DOHH2 (cell line): ENCODE measurements at regions not wholly inside any gene's neighbourhood (a gene's known extent, or its start where the extent isn't known, plus 50 kb on each side); places are given as distances from the start of the nearest gene placed in this dataset.

ENCODE experiments used
- H3F3A ChIP-seq: fragments of 200-600 bp; sonication (generic), shearing (Covaris generic); 2 replicates; pipeline ENCODE4 v1.6.0; 2016; ENCODE audit warnings: antibody characterized with exemption, mild to moderate bottlenecking; ENCODE audit not compliant: control insufficient read depth, insufficient read depth
- H3K27ac ChIP-seq: fragments of 200-600 bp; sonication (generic); 2 replicates; pipeline ENCODE4 v1.5.1; 2014; ENCODE audit warnings: low read depth, mild to moderate bottlenecking, low read length, moderate library complexity
- H3K27me3 ChIP-seq: fragments of 200-600 bp; sonication (generic); 2 replicates; pipeline ENCODE4 v1.6.1; 2014; ENCODE audit warnings: mild to moderate bottlenecking, low read length, mixed read lengths; ENCODE audit not compliant: control insufficient read depth
- H3K36me3 ChIP-seq: fragments of 200-600 bp; sonication (generic); 2 replicates; pipeline ENCODE4 v1.6.1; 2014; ENCODE audit warnings: mild to moderate bottlenecking, low read length, moderate library complexity, mixed read lengths; ENCODE audit not compliant: control insufficient read depth
- H3K4me1 ChIP-seq: fragments of 200-600 bp; sonication (generic); 2 replicates; pipeline ENCODE4 v1.6.1; 2014; ENCODE audit warnings: mild to moderate bottlenecking, low read length, mixed read lengths; ENCODE audit not compliant: control insufficient read depth
- H3K4me2 ChIP-seq: fragments of 200-600 bp; sonication (generic); 2 replicates; pipeline ENCODE4 v1.6.0; 2014; ENCODE audit warnings: mild to moderate bottlenecking, low read length, moderate library complexity
- H3K4me3 ChIP-seq: fragments of 200-600 bp; sonication (generic); 2 replicates; pipeline ENCODE4 v1.5.1; 2014; ENCODE audit warnings: mild to moderate bottlenecking, low read length, mixed read lengths
- H3K79me2 ChIP-seq: fragments of 200-600 bp; sonication (generic); 2 replicates; pipeline ENCODE4 v1.6.1; 2014; ENCODE audit warnings: mild to moderate bottlenecking, low read length, mixed read lengths; ENCODE audit not compliant: control insufficient read depth
- H3K9me2 ChIP-seq: fragments of 200-600 bp; sonication (generic); replicated peaks from 2 replicates; pipeline ENCODE4 v1.6.1; 2014; ENCODE audit warnings: mild to moderate bottlenecking, low read length, mixed read lengths; ENCODE audit not compliant: control insufficient read depth
- H3K9me3 ChIP-seq: fragments of 200-600 bp; sonication (generic); 2 replicates; pipeline ENCODE4 v1.6.1; 2014; ENCODE audit warnings: antibody characterized with exemption, low read length, mixed read lengths; ENCODE audit not compliant: control insufficient read depth, insufficient read depth
- H4K20me1 ChIP-seq: fragments of 200-600 bp; sonication (generic); 2 replicates; pipeline ENCODE4 v1.6.0; 2014; ENCODE audit warnings: low read depth, mild to moderate bottlenecking, antibody characterized with exemption, low read length, moderate library complexity; ENCODE audit not compliant: control insufficient read depth, insufficient read depth
- CTCF ChIP-seq: fragments of 200-600 bp; sonication (generic); IDR thresholded peaks from one replicate; pipeline ENCODE4 v1.5.1; 2014; ENCODE audit warnings: antibody characterized with exemption, mild to moderate bottlenecking, low read depth, low read length; ENCODE audit not compliant: poor library complexity, severe bottlenecking
- EZH2phosphoT487 ChIP-seq: fragments of 200-600 bp; sonication (generic); IDR thresholded peaks from 2 replicates; pipeline ENCODE4 v1.6.1; 2017; ENCODE audit warnings: borderline replicate concordance, mild to moderate bottlenecking, antibody characterized with exemption, low read length, moderate library complexity, mixed read lengths

- H3K79me2 ChIP-seq = no peaks in the 10 kb centered on the region
- no peaks in the 10 kb centered on the region for H3K36me3 ChIP-seq
- H4K20me1 ChIP-seq = no peaks in the 10 kb centered on the region
- H3K9me3 ChIP-seq = no peaks in the 10 kb centered on the region
- no peaks in the 10 kb centered on the region for H3K4me1 ChIP-seq
- no peak overlapping the region for H3K4me3 ChIP-seq
- H3K4me2 ChIP-seq = no peak overlapping the region
- H3F3A ChIP-seq = no peaks in the 10 kb centered on the region
- H3K27me3 ChIP-seq = no peaks in the 10 kb centered on the region
- no peak overlapping the region for H3K27ac ChIP-seq
- TF ChIP-seq CTCF (no peak), EZH2phosphoT487 (no peak)
- H3K9me2 ChIP-seq = no peaks in the 10 kb centered on the region
Measured at GRCh38 chr18:61079714-61080113, 253.5 kb upstream of the CDH20 start.

- TF ChIP-seq EZH2phosphoT487 (no peak), CTCF (no peak)
- Histone ChIP-seq H3K4me1 (no peaks in the 10 kb centered on the region), H3K4me2 (no peak overlapping the region), H3F3A (no peaks in the 10 kb centered on the region), H3K9me3 (no peaks in the 10 kb centered on the region), H3K4me3 (no peak overlapping the region), H3K36me3 (no peaks in the 10 kb centered on the region), H4K20me1 (no peaks in the 10 kb centered on the region), H3K27me3 (no peaks in the 10 kb centered on the region), H3K79me2 (no peaks in the 10 kb centered on the region), H3K27ac (no peak overlapping the region), H3K9me2 (no peaks in the 10 kb centered on the region)
Measured at GRCh38 chr18:61080954-61081528, 252.2 kb upstream of the CDH20 start.

- Histone ChIP-seq H3K4me2 (no peak overlapping the region), H3K27ac (no peak overlapping the region), H3K4me3 (no peak overlapping the region), H4K20me1 (no peaks in the 10 kb centered on the region), H3K27me3 (no peaks in the 10 kb centered on the region), H3K4me1 (no peaks in the 10 kb centered on the region), H3K36me3 (no peaks in the 10 kb centered on the region), H3K9me2 (no peaks in the 10 kb centered on the region), H3F3A (no peaks in the 10 kb centered on the region), H3K9me3 (no peaks in the 10 kb centered on the region), H3K79me2 (no peaks in the 10 kb centered on the region)
- no peak for TF ChIP-seq EZH2phosphoT487
- no peak for TF ChIP-seq CTCF
Measured at GRCh38 chr18:61082976-61083630, 250.1 kb upstream of the CDH20 start.
